Esophagus squamous epithelium (tissue), 5 donors: ENCODE measurements at regions not wholly inside any gene's neighbourhood (a gene's known extent, or its start where the extent isn't known, plus 50 kb on each side); places are given as distances from the start of the nearest gene placed in this dataset.

Source experiments
- DNase-seq: peaks from one replicate; lab custom pipeline; 2025; lab: John Stamatoyannopoulos, UW
- H3K27ac ChIP-seq, 4 donors: fragments of 200-600 bp; sonication (generic); one replicate each; pipeline ENCODE4 v1.5.1; 2016 to 2019; ENCODE audit warnings: mild to moderate bottlenecking in 1 of 4
- H3K27me3 ChIP-seq, 4 donors: fragments of 200-600 bp; sonication (generic); 1 replicate in 3 of 4; 2 replicates in 1 of 4; pipeline versions ENCODE4 v1.5.1 to v1.6.0; 2017 to 2021; ENCODE audit warnings: antibody characterized with exemption in 1 of 4
- H3K36me3 ChIP-seq, 3 donors: fragments of 200-600 bp; sonication (generic); one replicate each; pipeline ENCODE4 v1.5.1; 2016 to 2019
- H3K4me1 ChIP-seq, 3 donors: fragments of 200-600 bp; sonication (generic); one replicate each; pipeline ENCODE4 v1.5.1; 2017 to 2019
- H3K4me3 ChIP-seq, 4 donors: fragments of 200-600 bp; sonication (generic); 1 replicate in 3 of 4; 2 replicates in 1 of 4; pipeline ENCODE4 v1.5.1; 2016 to 2019; ENCODE audit warnings: mild to moderate bottlenecking in 2 of 4, moderate library complexity in 1 of 4
- H3K9me3 ChIP-seq, 3 donors: fragments of 200-600 bp; sonication (generic); one replicate each; pipeline ENCODE4 v1.5.1; 2016 to 2019
- CTCF ChIP-seq, 6 experiments: fragments of 450-650 bp in 4 of 6; fragments of 200-600 bp in 2 of 6; sonication (generic) in 2 of 6; IDR thresholded peaks; one replicate each; pipeline ENCODE4 v1.5.1; 2016 to 2019; ENCODE audit warnings: antibody characterized with exemption in 6 of 6, mild to moderate bottlenecking in 4 of 6, moderate library complexity in 4 of 6
- POLR2A ChIP-seq, 4 donors: fragments of 450-650 bp; IDR thresholded peaks; one replicate each; pipeline ENCODE4 v1.6.1; 2017; ENCODE audit warnings: antibody characterized with exemption in 4 of 4, mild to moderate bottlenecking in 4 of 4, moderate library complexity in 3 of 4
- WGBS, 2 donors: methylation state at CpG; one replicate each; pipeline ENCODE4 v1.1.5; 2018; 5-methylcytosine and 5-hydroxymethylcytosine counted together
- intact Hi-C: fragments of 100-400 bp; cut with DNase I; formaldehyde crosslinking; loops from one replicate; pipeline ENCODE4 v1.15.0; 2022
- donor health status: DM: yes; HTN: yes; CAD: no.

GRCh38 chr11:134736251-134736947, 324.4 kb upstream of the B3GAT1 start:
- 59 to 62% methylated on average over 5 of the region's 14 CpGs for WGBS, 2 donors

GRCh38 chr11:134734894-134735293, 322.9 kb upstream of the B3GAT1 start:
- TF ChIP-seq CTCF (IDR thresholded peaks at IDR 0.05) (no peak), POLR2A (IDR thresholded peaks at IDR 0.05) (no peak)
- Histone ChIP-seq H3K36me3 (no peaks in the 10 kb centered on the region), H3K9me3 (no peaks in the 10 kb centered on the region), H3K27ac (no peak overlapping the region), H3K4me1 (no peaks in the 10 kb centered on the region), H3K27me3 (peaks cover 0 to 9% (median 0%) of the 10 kb centered on the region in 4 donors), H3K4me3 (no peak overlapping the region)
- intact Hi-C loops, result no loop called here
- no peak for DNase-seq
- 70 to 76% methylated on average over 9 to 14 of the region's 14 CpGs for WGBS, 2 donors

More at GRCh38 chr11:134736251-134736947, 324.4 kb upstream of the B3GAT1 start:
- no peak for DNase-seq
- TF ChIP-seq POLR2A (IDR thresholded peaks at IDR 0.05), result no peak
- no peak for TF ChIP-seq CTCF (IDR thresholded peaks at IDR 0.05)
- H3K27me3 ChIP-seq, result peaks cover 0 to 8% (median 0%) of the 10 kb centered on the region in 4 donors
- no peak overlapping the region for H3K27ac ChIP-seq
- H3K36me3 ChIP-seq, result no peaks in the 10 kb centered on the region
- intact Hi-C loops, result no loop called here
- no peak overlapping the region for H3K4me3 ChIP-seq
- no peaks in the 10 kb centered on the region for H3K9me3 ChIP-seq
- no peaks in the 10 kb centered on the region for H3K4me1 ChIP-seq

- Histone ChIP-seq H3K27ac (no peak overlapping the region), H3K9me3 (no peaks in the 10 kb centered on the region), H3K36me3 (no peaks in the 10 kb centered on the region), H3K27me3 (peaks cover 0 to 9% (median 0%) of the 10 kb centered on the region in 4 donors), H3K4me1 (no peaks in the 10 kb centered on the region), H3K4me3 (no peak overlapping the region)
- intact Hi-C loops, result no loop called here
- TF ChIP-seq CTCF (IDR thresholded peaks at IDR 0.05), result no peak
- TF ChIP-seq POLR2A (IDR thresholded peaks at IDR 0.05), result no peak
- 32 to 44% methylated on average over 9 of the region's 9 CpGs for WGBS, 2 donors
- DNase-seq, result no peak
Observed at GRCh38 chr11:134734141-134734845, 322.3 kb upstream of the B3GAT1 start.

- intact Hi-C loops, result no loop called here
- DNase-seq, result no peak
- Histone ChIP-seq H3K36me3 (no peaks in the 10 kb centered on the region), H3K9me3 (no peaks in the 10 kb centered on the region), H3K4me1 (no peaks in the 10 kb centered on the region), H3K4me3 (no peak overlapping the region), H3K27me3 (peaks cover 0 to 9% (median 0%) of the 10 kb centered on the region in 4 donors), H3K27ac (no peak overlapping the region)
- TF ChIP-seq POLR2A (IDR thresholded peaks at IDR 0.05) (no peak), CTCF (IDR thresholded peaks at IDR 0.05) (no peak)
- 61 to 75% methylated on average over 5 to 9 of the region's 9 CpGs for WGBS, 2 donors
Observed at GRCh38 chr11:134733646-134734045, 321.6 kb upstream of the B3GAT1 start.
